ENCODE measurements at regions not wholly inside any gene's neighbourhood (a gene's known extent, or its start where the extent isn't known, plus 50 kb on each side); places are given as distances from the start of the nearest gene placed in this dataset.
"Not testable (repeated sequence)": the region's sequence is repeated elsewhere in the genome, so short reads cannot be mapped to it uniquely, and the experiment has no call there.

DNA sequence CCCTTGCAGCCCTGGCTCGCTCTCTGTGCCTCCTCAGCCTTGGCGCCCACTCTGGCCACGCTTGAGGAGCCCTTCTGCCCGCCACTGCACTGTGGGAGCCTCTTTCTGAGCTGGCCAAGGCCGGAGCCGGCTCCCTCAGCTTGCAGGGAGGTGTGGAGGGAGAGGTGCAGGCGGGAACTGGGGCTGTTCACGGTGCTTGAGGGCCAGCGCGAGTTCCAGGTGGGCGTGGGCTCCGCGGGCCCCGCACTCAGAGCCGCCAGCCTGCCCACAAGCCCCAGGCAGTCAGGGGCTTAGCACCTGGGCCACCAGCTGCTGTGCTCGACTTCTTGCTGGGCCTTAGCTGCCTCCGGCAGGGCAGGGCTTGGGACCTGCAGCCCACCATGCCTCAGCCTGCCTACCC lies 861.5 kb upstream of the TPTE start:
- not testable (repeated sequence) for TF ChIP-seq CTCF, POLR2A (IDR thresholded peaks at IDR 0.05)

Data from thyroid gland (tissue), 4 donors.